Mucosa of descending colon (tissue), 3 donors: ENCODE measurements at regions not wholly inside any gene's neighbourhood (a gene's known extent, or its start where the extent isn't known, plus 50 kb on each side); places are given as distances from the start of the nearest gene placed in this dataset.

Source experiments
- ATAC-seq: fragments of 200-7000 bp; cut with Tn5 transposase; one replicate; pipeline ENCODE4 v1.9.1; 2020; ENCODE audit warnings: mild to moderate bottlenecking, moderate library complexity
- DNase-seq, 3 donors: peaks; one replicate each; pipeline ENCODE4 v3.0.0-alpha.2; 2020
- H3K36me3 ChIP-seq: fragments of 200-600 bp; one replicate; pipeline ENCODE4 v1.8.0; 2021; ENCODE audit warnings: low read depth, mild to moderate bottlenecking
- H3K4me1 ChIP-seq: fragments of 200-600 bp; one replicate; pipeline ENCODE4 v1.8.0; 2021; ENCODE audit warnings: low read depth, mild to moderate bottlenecking
- H3K4me3 ChIP-seq: fragments of 200-600 bp; one replicate; pipeline ENCODE4 v1.8.0; 2021; ENCODE audit warnings: mild to moderate bottlenecking
- H3K9me3 ChIP-seq: fragments of 200-600 bp; one replicate; pipeline ENCODE4 v1.8.0; 2021; ENCODE audit warnings: mild to moderate bottlenecking
- CTCF ChIP-seq: fragments of 200-600 bp; IDR thresholded peaks from one replicate; pipeline ENCODE4 v1.8.0; 2022; ENCODE audit warnings: antibody characterized with exemption, mild to moderate bottlenecking
- intact Hi-C, 2 donors: fragments of 100-400 bp; cut with DNase I in 1 of 2; cut with micrococcal nuclease in 1 of 2; formaldehyde crosslinking; loops; one replicate each; pipeline versions ENCODE4 v1.11.0 to v1.11.1; 2022; cut with DNase I, micrococcal nuclease
- donor health status: DM: no; HTN: no; CAD: no; lungs with moderate emphysema.
- donor health status: DM: no; HTN: no; CAD: no.
- donor health status: DM: no; HTN: yes; CAD: no.

GRCh38 chr18:8489761-8490160 is 119.5 kb upstream of the RAB12 start:
- Histone ChIP-seq H3K4me3 (no peak overlapping the region), H3K9me3 (no peaks in the 10 kb centered on the region), H3K36me3 (no peaks in the 10 kb centered on the region), H3K4me1 (no peaks in the 10 kb centered on the region)
- no peak for TF ChIP-seq CTCF
- ATAC-seq (no peak), DNase-seq (no peak)
- intact Hi-C loops: no loop called here

GRCh38 chr18:8491516-8491915 is 117.7 kb upstream of the RAB12 start:
- ATAC-seq: no peak
- Histone ChIP-seq H3K4me3 (no peak overlapping the region), H3K4me1 (no peaks in the 10 kb centered on the region), H3K36me3 (no peaks in the 10 kb centered on the region), H3K9me3 (no peaks in the 10 kb centered on the region)
- DNase-seq: no peak
- intact Hi-C loops: no loop called here
- no peak for TF ChIP-seq CTCF

GRCh38 chr18:8493141-8493540 is 116.1 kb upstream of the RAB12 start:
- H3K9me3 ChIP-seq: no peaks in the 10 kb centered on the region
- no peaks in the 10 kb centered on the region for H3K4me1 ChIP-seq
- ATAC-seq (no peak), DNase-seq (no peak)
- H3K36me3 ChIP-seq: no peaks in the 10 kb centered on the region
- no peak overlapping the region for H3K4me3 ChIP-seq
- TF ChIP-seq CTCF: no peak
- intact Hi-C loops: no loop called here

- H3K36me3 ChIP-seq: no peaks in the 10 kb centered on the region
- no peaks in the 10 kb centered on the region for H3K9me3 ChIP-seq
- no peak overlapping the region for H3K4me3 ChIP-seq
- DNase-seq (no peak), ATAC-seq (no peak)
- intact Hi-C loops: no loop called here
- no peak for TF ChIP-seq CTCF
- H3K4me1 ChIP-seq: no peaks in the 10 kb centered on the region
These were observed 113.1 kb upstream of the RAB12 start for GRCh38 chr18:8496186-8496585.

- Histone ChIP-seq H3K36me3 (no peaks in the 10 kb centered on the region), H3K4me1 (no peaks in the 10 kb centered on the region), H3K9me3 (no peaks in the 10 kb centered on the region), H3K4me3 (no peak overlapping the region)
- TF ChIP-seq CTCF: no peak
- intact Hi-C loops: no loop called here
- no peak for DNase-seq
- ATAC-seq: no peak
These were observed 110.3 kb upstream of the RAB12 start for GRCh38 chr18:8498905-8499304.
